GM19455 (cell line): ENCODE measurements at regions not wholly inside any gene's neighbourhood (a gene's known extent, or its start where the extent isn't known, plus 50 kb on each side); places are given as distances from the start of the nearest gene placed in this dataset.
"Not testable (repeated sequence)": the region's sequence is repeated elsewhere in the genome, so short reads cannot be mapped to it uniquely, and the experiment has no call there.

ENCODE experiments used
- ATAC-seq: cut with Tn5 transposase; IDR thresholded peaks from one replicate; pipeline ENCODE4 v1.9.1; 2021; ENCODE audit not compliant: unreplicated experiment

- ATAC-seq: no peak
These were observed 90.0 kb downstream of the ANXA2R start for GRCh38 chr5:42950116-42950455.

GRCh38 chr5:42949348-42950115 is 90.6 kb downstream of the ANXA2R start:
- ATAC-seq: peak; percentile 61

GRCh38 chr5:42948961-42949347 is 91.2 kb downstream of the ANXA2R start:
- no peak for ATAC-seq

- no peak for ATAC-seq
These were observed 95.1 kb downstream of the ANXA2R start for GRCh38 chr5:42944989-42945388.

- no peak for ATAC-seq
These were observed 96.0 kb downstream of the ANXA2R start for GRCh38 chr5:42943931-42944631.

GRCh38 chr5:42940853-42941252 is 99.3 kb downstream of the ANXA2R start:
- ATAC-seq: no peak

- ATAC-seq: not testable (repeated sequence)
These were observed 108.1 kb downstream of the ANXA2R start for GRCh38 chr5:42932011-42932410.

- not testable (repeated sequence) for ATAC-seq
These were observed 108.7 kb downstream of the ANXA2R start for GRCh38 chr5:42931451-42931850.

- ATAC-seq: no peak
These were observed 109.2 kb downstream of the ANXA2R start for GRCh38 chr5:42930934-42931333.

GRCh38 chr5:42929871-42930270 is 110.2 kb downstream of the ANXA2R start:
- no peak for ATAC-seq

GRCh38 chr5:42927730-42928129 is 112.4 kb downstream of the ANXA2R start:
- no peak for ATAC-seq

- ATAC-seq: no peak
These were observed 113.0 kb upstream of the SELENOP start for GRCh38 chr5:42924686-42925085.

GRCh38 chr5:42924226-42924625 is 112.5 kb upstream of the SELENOP start:
- no peak for ATAC-seq

GRCh38 chr5:42923710-42924109 is 112.0 kb upstream of the SELENOP start:
- no peak for ATAC-seq

- no peak for ATAC-seq
These were observed 107.9 kb upstream of the SELENOP start for GRCh38 chr5:42919600-42919999.

GRCh38 chr5:42915306-42915866 is 103.7 kb upstream of the SELENOP start:
- ATAC-seq: no peak

GRCh38 chr5:42912184-42912798 is 100.6 kb upstream of the SELENOP start:
- no peak for ATAC-seq

GRCh38 chr5:42908509-42909488 is 97.1 kb upstream of the SELENOP start:
- ATAC-seq: peak; percentile 94

GRCh38 chr5:42908086-42908485 is 96.4 kb upstream of the SELENOP start:
- ATAC-seq: no peak

GRCh38 chr5:42905827-42906226 is 94.1 kb upstream of the SELENOP start:
- no peak for ATAC-seq

GRCh38 chr5:42900734-42901133 is 89.0 kb upstream of the SELENOP start:
- no peak for ATAC-seq
